ENCODE measurements at regions not wholly inside any gene's neighbourhood (a gene's known extent, or its start where the extent isn't known, plus 50 kb on each side); places are given as distances from the start of the nearest gene placed in this dataset.
A peak's percentile ranks its signal among the peaks of the same experiment; 100 is the strongest.
"Not testable (repeated sequence)": the region's sequence is repeated elsewhere in the genome, so short reads cannot be mapped to it uniquely, and the experiment has no call there.

- DNase-seq (ENCODE audit: low spot score), result no peak
These were observed 391.0 kb downstream of the RAP2B start for GRCh38 chr3:153552887-153553604.

GRCh38 chr3:153553605-153553945, 391.5 kb downstream of the RAP2B start:
- DNase-seq (ENCODE audit: low spot score), result no peak

DNA sequence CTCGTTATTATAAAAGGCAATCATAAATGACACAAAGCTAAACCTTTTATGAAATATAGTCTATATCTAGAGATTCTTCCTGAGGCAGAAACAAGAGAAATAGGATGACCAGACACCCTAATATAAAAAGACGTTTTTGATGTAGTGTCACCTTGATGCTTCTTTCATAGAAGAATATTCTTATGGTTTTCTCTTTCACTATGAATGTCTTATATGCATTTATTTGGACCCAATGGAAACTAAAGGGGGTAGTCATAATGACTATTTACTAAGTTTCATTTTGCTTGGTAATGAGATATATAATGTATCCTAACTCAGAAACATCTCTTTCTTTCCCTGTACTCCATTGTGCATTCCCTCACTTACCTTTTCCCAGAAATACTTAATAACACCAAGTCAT, 393.9 kb downstream of the RAP2B start:
- DNase-seq (ENCODE audit: low spot score), result no peak

GRCh38 chr3:153559366-153559765, 397.3 kb downstream of the RAP2B start:
- DNase-seq (ENCODE audit: low spot score), result not testable (repeated sequence)

GRCh38 chr3:153567011-153567410, 405.0 kb downstream of the RAP2B start:
- no peak for DNase-seq (ENCODE audit: low spot score)

- DNase-seq (ENCODE audit: low spot score), result no peak
These were observed 405.5 kb downstream of the RAP2B start for GRCh38 chr3:153567556-153567955.

- not testable (repeated sequence) for DNase-seq (ENCODE audit: low spot score)
These were observed 408.5 kb downstream of the RAP2B start for GRCh38 chr3:153570481-153570880.

DNA sequence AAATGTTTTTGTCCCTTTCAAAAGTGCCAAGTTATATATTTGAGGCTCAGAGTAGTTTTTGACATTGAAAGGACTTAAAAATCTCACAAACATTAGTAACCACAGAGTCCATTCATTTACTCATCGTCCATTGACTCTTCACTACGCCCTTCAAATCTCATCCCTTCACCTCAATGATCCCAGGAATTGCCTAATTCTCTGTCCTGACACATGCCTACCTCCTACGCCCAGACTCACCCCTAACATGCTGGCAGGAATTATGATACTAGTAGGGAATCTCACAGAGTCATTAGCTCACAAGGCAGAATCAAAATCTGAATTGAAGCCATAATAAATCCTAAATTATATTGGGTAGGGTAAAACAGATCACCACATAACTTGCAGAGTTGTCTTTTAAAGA, 410.1 kb downstream of the RAP2B start:
- DNase-seq (ENCODE audit: low spot score), result no peak

DNA sequence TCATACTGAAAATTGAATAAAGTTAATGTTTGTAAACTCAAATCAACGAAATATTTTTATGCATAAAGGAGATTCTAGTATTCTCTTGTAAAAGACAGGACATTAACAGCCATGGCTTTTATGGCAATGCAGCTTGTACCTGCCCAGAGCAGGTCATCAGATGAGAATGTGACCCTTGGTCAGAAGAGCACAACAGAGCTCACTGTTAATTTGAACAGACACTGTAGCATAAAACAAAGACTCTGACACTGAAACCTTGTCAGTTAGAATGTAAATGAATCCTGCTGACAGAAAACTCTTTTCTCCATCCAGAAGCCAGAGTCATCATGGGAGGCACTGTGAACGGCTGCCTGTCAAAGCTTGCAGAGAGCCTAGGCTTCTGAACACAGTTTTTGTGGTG, 410.6 kb downstream of the RAP2B start:
- no peak for DNase-seq (ENCODE audit: low spot score)

- no peak for DNase-seq (ENCODE audit: low spot score)
These were observed 411.5 kb downstream of the RAP2B start for GRCh38 chr3:153573481-153573880.

- DNase-seq (ENCODE audit: low spot score), result no peak
These were observed 412.4 kb downstream of the RAP2B start for GRCh38 chr3:153574445-153574844.

DNA sequence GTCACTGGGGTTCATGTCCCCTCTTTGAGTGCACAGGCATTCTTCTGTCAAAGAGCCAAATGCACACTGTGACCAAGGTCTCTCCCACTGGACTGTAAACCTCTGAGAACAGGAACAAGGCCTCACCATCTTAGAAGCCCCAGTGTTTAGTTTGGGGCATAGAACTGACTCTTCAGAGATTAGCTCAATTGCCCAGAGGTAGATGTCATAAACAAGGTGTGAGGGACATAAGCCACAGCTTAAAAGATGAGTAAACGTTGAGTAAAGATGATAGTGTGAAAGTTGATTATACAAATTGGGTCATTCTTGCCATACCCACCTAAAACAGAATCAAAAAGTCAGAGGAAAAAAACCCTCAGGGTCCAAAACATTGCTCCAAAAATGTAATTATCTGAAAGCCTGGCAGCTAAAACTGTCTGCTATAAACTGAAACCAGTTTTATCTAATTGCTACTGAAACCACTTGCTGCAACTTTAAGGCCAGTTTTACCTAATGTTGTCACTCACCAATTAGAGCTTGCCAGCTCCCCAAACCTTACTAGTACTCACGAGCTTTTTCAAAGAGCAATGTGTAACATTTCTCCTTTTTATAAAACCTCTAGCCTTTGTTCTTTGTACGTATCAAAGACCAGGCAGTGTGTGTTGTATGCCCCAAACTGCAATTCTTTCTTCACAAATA, 415.2 kb downstream of the RAP2B start:
- DNase-seq (ENCODE audit: low spot score), result no peak

- no peak for DNase-seq (ENCODE audit: low spot score)
These were observed 416.0 kb downstream of the RAP2B start for GRCh38 chr3:153578046-153578445.

GRCh38 chr3:153590051-153590450, 428.0 kb downstream of the RAP2B start:
- DNase-seq (ENCODE audit: low spot score), result no peak

DNA sequence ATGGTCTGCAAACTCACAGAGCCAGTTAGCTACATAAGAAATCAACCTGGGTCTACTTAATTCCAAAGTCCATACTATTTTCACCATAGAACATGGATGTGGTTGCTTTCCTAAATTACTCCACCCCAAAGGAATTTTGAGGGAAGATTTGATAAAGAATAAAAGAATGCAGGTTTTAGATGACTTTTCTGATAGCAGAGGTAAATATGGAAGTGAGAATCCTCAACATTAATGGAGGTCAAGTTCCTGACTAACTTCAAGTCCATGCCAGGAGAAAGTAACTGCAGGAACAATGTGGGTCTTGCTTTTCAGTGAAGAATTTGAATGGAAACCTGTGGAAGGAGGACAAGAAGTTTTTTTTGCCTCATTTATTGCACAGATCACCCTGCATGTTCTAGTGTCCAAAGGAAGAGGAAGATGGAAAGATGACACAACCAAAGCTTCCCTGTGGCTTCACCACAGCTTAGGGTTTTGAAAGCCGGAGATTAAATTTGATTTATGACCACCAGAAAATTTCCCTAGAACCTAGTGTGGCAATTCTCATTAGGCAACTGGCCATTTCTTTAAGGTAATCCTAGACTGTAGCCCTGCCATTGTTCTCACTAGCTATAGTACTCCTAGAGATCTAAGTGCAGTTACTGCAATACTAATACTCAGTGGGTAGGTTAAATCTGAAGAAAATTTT, 429.7 kb downstream of the RAP2B start:
- DNase-seq (ENCODE audit: low spot score), result no peak

- no peak for DNase-seq (ENCODE audit: low spot score)
These were observed 433.3 kb downstream of the RAP2B start for GRCh38 chr3:153595186-153595815.

DNA sequence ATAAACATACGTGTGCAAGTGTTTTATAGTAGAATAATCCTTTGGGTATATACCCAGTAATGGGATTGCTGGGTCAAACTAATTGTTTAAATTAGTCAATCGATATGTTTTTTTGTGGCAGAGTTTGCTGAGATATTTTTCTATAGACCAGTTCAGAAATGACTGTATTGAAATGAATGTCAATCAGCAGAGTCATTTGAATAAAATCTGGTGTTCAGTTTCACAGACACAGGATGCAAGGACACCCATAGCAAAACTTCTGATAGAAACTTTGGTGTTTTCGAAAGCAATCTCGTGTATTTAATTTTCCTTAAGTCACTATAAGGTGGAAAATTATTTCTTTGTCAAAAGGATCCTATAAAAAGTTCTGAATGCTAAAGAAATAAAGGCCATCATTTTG, 434.4 kb downstream of the RAP2B start:
- DNase-seq (ENCODE audit: low spot score), result no peak

DNA sequence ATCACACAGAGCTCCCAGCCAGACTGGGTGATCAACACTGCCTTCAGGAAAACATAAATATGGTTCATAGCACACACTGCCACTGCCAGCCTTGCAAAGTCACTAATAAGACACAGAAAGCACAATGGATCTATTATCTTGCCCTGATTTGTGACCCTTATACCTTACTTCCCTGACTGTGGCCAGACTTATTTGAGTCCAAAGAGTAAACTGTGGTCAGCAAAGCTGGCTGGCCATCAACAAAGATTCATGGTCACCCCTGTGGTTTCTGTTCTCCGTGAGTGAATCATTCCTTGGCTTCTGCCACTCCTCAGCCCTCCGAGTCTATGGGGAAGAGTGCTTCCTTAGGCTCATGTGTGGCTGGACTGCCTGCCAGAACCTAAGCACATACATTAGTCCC, 437.7 kb downstream of the RAP2B start:
- DNase-seq (ENCODE audit: low spot score), result peak; percentile 64

- no peak for DNase-seq (ENCODE audit: low spot score)
These were observed 438.9 kb downstream of the RAP2B start for GRCh38 chr3:153600896-153601295.

DNA sequence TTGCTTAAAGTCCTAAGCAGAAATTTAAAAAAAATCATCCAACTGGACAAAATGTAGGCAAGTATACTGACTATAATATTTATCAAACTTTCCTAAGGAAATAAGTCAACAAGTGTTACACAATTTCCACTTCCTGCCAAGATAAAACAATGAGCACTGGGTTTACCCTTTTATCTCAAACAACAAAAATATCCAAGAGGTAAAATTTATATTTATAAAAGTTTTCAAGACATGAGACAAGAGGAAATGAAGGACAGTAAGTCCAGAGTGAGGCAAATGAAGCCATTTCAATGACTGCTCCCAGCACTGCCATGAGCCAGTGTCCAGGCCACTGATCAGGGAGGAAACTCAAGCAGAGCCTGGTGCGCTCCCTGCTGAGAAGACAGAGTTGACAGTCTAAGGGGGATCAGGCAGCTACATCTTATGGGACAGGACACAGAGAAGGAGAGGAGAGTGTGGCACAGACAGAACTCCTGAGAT, 439.4 kb downstream of the RAP2B start:
- no peak for DNase-seq (ENCODE audit: low spot score)

GRCh38 chr3:153602801-153603200, 440.8 kb downstream of the RAP2B start:
- no peak for DNase-seq (ENCODE audit: low spot score)

- DNase-seq (ENCODE audit: low spot score), result no peak
These were observed 452.1 kb downstream of the RAP2B start for GRCh38 chr3:153614140-153614539.

GRCh38 chr3:153614563-153614962, 452.5 kb downstream of the RAP2B start:
- DNase-seq (ENCODE audit: low spot score), result no peak
